ENCODE measurements at regions not wholly inside any gene's neighbourhood (a gene's known extent, or its start where the extent isn't known, plus 50 kb on each side); places are given as distances from the start of the nearest gene placed in this dataset.

DNA sequence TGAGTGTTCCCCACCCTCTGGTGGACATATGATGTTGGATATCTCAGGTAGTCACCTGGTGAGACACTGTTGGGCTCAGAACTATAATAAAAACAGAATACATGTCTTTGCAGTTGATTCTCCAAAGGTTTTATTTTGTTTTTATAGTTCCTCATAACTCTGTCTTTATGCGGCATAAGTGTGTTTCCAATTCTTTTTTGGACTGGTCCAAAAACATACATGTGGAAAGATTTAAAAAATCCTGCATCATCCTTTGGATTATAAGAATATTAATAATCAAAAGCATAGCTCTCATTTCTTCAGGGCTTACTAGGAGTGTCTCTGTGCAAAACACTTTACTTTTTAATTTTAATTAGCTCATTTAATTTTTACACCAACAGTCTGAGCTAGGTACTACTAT, 71.0 kb upstream of the ANKRD34C start:
- WGBS (ENCODE audit: insufficient coverage) = no CpG with 5 or more reads among the region's 1 CpG
- ChIA-PET POLR2A (no interaction called here), CTCF (no interaction called here)
- Histone ChIP-seq H3K4me1 (ENCODE audit: control extremely low read depth in 1 of 4, control insufficient read depth in 4 of 4, insufficient read depth in 4 of 4, low read length in 3 of 4) (no peaks in the 10 kb centered on the region), H3K9me3 (ENCODE audit: control extremely low read depth in 1 of 5, control insufficient read depth in 4 of 5, insufficient read depth in 2 of 5, low read depth in 1 of 5, low read length in 4 of 5) (no peaks in the 10 kb centered on the region), H3K4me3 (ENCODE audit: control insufficient read depth in 1 of 7, extremely low read depth in 1 of 7, insufficient read depth in 4 of 7, low read depth in 2 of 7, low read length in 6 of 7) (no peak overlapping the region), H3K36me3 (ENCODE audit: control insufficient read depth in 4 of 4, insufficient read depth in 4 of 4, low read length in 3 of 4) (no peaks in the 10 kb centered on the region), H3K27ac (ENCODE audit: insufficient read depth in 1 of 2, low read depth in 1 of 2, low read length in 2 of 2, poor library complexity in 1 of 2, severe bottlenecking in 2 of 2) (no peak overlapping the region), H3K27me3 (replicated peaks in 2 of 5; ENCODE audit: control insufficient read depth in 4 of 5, insufficient read depth in 5 of 5, low read length in 4 of 5) (peaks cover 15 to 67% (median 19%) of the 10 kb centered on the region in 5 experiments)
- DNase-seq = no peak

DNA sequence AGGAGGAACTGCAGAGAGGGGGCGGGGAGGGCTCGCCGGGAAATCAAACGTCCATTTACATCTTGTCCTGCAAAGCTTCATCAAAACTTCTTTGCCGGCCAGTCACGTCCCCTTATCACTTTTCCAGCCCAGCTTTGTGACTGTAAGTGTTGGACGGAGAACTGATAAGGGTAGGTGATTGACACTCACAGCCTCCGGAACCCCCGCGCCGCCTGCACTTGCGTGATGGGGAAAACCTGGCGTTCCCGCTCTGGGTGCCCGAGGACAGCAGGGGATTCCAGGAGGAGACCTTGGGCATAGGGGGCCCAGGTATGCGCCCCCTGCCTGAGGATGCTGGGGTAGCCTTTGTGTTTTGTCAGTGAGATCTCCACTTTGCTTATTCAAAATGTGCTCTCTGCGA, 72.8 kb upstream of the ANKRD34C start:
- 6% methylated on average over 17 of the region's 17 CpGs for WGBS (ENCODE audit: insufficient coverage)
- DNase-seq = peak in 1 of 3 donors; percentile 3
- Histone ChIP-seq H3K36me3 (ENCODE audit: control insufficient read depth in 4 of 4, insufficient read depth in 4 of 4, low read length in 3 of 4) (no peaks in the 10 kb centered on the region), H3K27ac (ENCODE audit: insufficient read depth in 1 of 2, low read depth in 1 of 2, low read length in 2 of 2, poor library complexity in 1 of 2, severe bottlenecking in 2 of 2) (no peak overlapping the region), H3K9me3 (ENCODE audit: control extremely low read depth in 1 of 5, control insufficient read depth in 4 of 5, insufficient read depth in 2 of 5, low read depth in 1 of 5, low read length in 4 of 5) (no peaks in the 10 kb centered on the region), H3K4me3 (ENCODE audit: control insufficient read depth in 1 of 7, extremely low read depth in 1 of 7, insufficient read depth in 4 of 7, low read depth in 2 of 7, low read length in 6 of 7) (no peak overlapping the region), H3K4me1 (ENCODE audit: control extremely low read depth in 1 of 4, control insufficient read depth in 4 of 4, insufficient read depth in 4 of 4, low read length in 3 of 4) (no peaks in the 10 kb centered on the region), H3K27me3 (replicated peaks in 2 of 5; ENCODE audit: control insufficient read depth in 4 of 5, insufficient read depth in 5 of 5, low read length in 4 of 5) (peaks cover 15 to 77% (median 19%) of the 10 kb centered on the region in 5 experiments)
- ChIA-PET CTCF (interaction anchor here (1.2 to 2.8 kb wide), 2 partner anchors 25 to 190 kb away, joined by 3 to 9 read pairs; no protein-coding TSS in a partner anchor), POLR2A (no interaction called here)

DNA sequence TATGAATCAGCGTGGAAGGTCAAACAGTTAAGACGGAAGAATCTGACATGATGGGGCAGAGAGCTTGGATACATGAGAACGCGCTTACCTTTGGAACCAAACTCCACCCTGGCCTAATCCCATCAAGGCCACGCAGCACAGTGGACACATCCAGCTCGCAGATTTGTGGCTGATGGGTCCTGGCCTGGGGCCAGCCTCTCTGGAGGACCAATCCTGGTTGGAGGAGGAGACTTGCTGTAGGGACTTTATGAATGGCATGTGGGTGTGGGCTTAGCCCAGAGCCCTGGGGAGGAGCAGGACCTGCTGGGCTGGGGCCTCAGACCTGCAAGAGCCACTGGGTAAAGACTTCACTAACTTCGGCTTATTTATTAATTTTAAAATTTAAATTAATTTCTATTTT, 73.4 kb upstream of the ANKRD34C start:
- no peaks in the 10 kb centered on the region for H3K9me3 ChIP-seq (ENCODE audit: control extremely low read depth in 1 of 5, control insufficient read depth in 4 of 5, insufficient read depth in 2 of 5, low read depth in 1 of 5, low read length in 4 of 5)
- H3K4me3 ChIP-seq (ENCODE audit: control insufficient read depth in 1 of 7, extremely low read depth in 1 of 7, insufficient read depth in 4 of 7, low read depth in 2 of 7, low read length in 6 of 7) = no peak overlapping the region
- H3K27ac ChIP-seq (ENCODE audit: insufficient read depth in 1 of 2, low read depth in 1 of 2, low read length in 2 of 2, poor library complexity in 1 of 2, severe bottlenecking in 2 of 2) = no peak overlapping the region
- ChIA-PET POLR2A (no interaction called here), CTCF (interaction anchor here (2.8 kb wide), 1 partner anchor 24 kb away, joined by 9 read pairs; no protein-coding TSS in a partner anchor)
- no peaks in the 10 kb centered on the region for H3K36me3 ChIP-seq (ENCODE audit: control insufficient read depth in 4 of 4, insufficient read depth in 4 of 4, low read length in 3 of 4)
- 90% methylated on average over 4 of the region's 7 CpGs for WGBS (ENCODE audit: insufficient coverage)
- peaks cover 15 to 72% (median 19%) of the 10 kb centered on the region in 5 experiments for H3K27me3 ChIP-seq (replicated peaks in 2 of 5; ENCODE audit: control insufficient read depth in 4 of 5, insufficient read depth in 5 of 5, low read length in 4 of 5)
- no peak for DNase-seq
- H3K4me1 ChIP-seq (ENCODE audit: control extremely low read depth in 1 of 4, control insufficient read depth in 4 of 4, insufficient read depth in 4 of 4, low read length in 3 of 4) = no peaks in the 10 kb centered on the region

DNA sequence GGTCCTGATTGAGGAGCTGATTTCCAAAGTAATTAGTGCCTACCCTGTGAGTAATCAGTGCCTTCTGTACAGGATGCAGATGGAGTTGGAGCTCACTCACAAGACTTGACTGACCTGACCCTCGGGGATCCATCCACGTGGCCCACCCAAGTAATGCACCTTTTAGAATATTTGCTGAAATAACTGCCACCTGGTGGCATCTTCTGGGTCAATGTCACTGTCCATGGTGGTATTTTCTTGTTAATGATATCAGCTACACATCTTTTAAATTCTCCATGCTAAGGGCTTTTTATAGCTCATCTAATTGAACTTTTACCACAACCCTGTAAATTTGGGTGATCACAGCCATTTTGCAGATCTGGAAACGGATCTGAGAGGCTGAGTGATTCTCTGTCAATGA, 74.3 kb upstream of the ANKRD34C start:
- H3K36me3 ChIP-seq (ENCODE audit: control insufficient read depth in 4 of 4, insufficient read depth in 4 of 4, low read length in 3 of 4) = no peaks in the 10 kb centered on the region
- H3K4me1 ChIP-seq (ENCODE audit: control extremely low read depth in 1 of 4, control insufficient read depth in 4 of 4, insufficient read depth in 4 of 4, low read length in 3 of 4) = no peaks in the 10 kb centered on the region
- ChIA-PET CTCF (interaction anchor here (1.4 to 2.8 kb wide), 2 partner anchors 9 to 23 kb away, joined by 3 to 9 read pairs; no protein-coding TSS in a partner anchor), POLR2A (no interaction called here)
- DNase-seq = peak in 2 of 3 donors; percentile 17 to 31
- no peak overlapping the region for H3K4me3 ChIP-seq (ENCODE audit: control insufficient read depth in 1 of 7, extremely low read depth in 1 of 7, insufficient read depth in 4 of 7, low read depth in 2 of 7, low read length in 6 of 7)
- WGBS (ENCODE audit: insufficient coverage) = 100% methylated on average over 1 of the region's 3 CpGs
- no peaks in the 10 kb centered on the region for H3K9me3 ChIP-seq (ENCODE audit: control extremely low read depth in 1 of 5, control insufficient read depth in 4 of 5, insufficient read depth in 2 of 5, low read depth in 1 of 5, low read length in 4 of 5)
- no peak overlapping the region for H3K27ac ChIP-seq (ENCODE audit: insufficient read depth in 1 of 2, low read depth in 1 of 2, low read length in 2 of 2, poor library complexity in 1 of 2, severe bottlenecking in 2 of 2)
- H3K27me3 ChIP-seq (replicated peaks in 2 of 5; ENCODE audit: control insufficient read depth in 4 of 5, insufficient read depth in 5 of 5, low read length in 4 of 5) = peaks cover 15 to 70% (median 19%) of the 10 kb centered on the region in 5 experiments

DNA sequence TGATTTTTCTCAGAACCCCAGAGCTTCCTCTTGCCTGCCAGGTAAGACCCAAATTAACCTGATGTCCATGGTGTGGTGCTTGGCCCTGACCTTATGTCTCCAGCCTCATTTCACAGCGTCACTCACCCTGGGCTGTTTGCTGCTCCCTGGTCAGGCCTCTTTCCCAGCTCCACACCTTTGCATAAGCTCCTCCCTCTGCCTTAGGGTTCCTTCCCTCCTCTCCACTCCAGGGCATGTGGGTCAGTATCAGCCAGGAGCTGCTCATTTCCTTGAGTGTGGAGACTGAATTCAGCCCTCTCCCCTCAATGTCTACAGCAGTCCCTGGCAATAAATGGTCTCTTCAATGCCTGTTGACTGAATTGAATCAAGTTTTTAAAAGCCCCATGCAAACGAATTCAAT, 75.6 kb upstream of the ANKRD34C start:
- Histone ChIP-seq H3K4me1 (ENCODE audit: control extremely low read depth in 1 of 4, control insufficient read depth in 4 of 4, insufficient read depth in 4 of 4, low read length in 3 of 4) (no peaks in the 10 kb centered on the region), H3K9me3 (ENCODE audit: control extremely low read depth in 1 of 5, control insufficient read depth in 4 of 5, insufficient read depth in 2 of 5, low read depth in 1 of 5, low read length in 4 of 5) (no peaks in the 10 kb centered on the region), H3K4me3 (ENCODE audit: control insufficient read depth in 1 of 7, extremely low read depth in 1 of 7, insufficient read depth in 4 of 7, low read depth in 2 of 7, low read length in 6 of 7) (no peak overlapping the region), H3K27me3 (replicated peaks in 2 of 5; ENCODE audit: control insufficient read depth in 4 of 5, insufficient read depth in 5 of 5, low read length in 4 of 5) (peaks cover 15 to 59% (median 16%) of the 10 kb centered on the region in 5 experiments), H3K36me3 (ENCODE audit: control insufficient read depth in 4 of 4, insufficient read depth in 4 of 4, low read length in 3 of 4) (no peaks in the 10 kb centered on the region), H3K27ac (ENCODE audit: insufficient read depth in 1 of 2, low read depth in 1 of 2, low read length in 2 of 2, poor library complexity in 1 of 2, severe bottlenecking in 2 of 2) (no peak overlapping the region)
- WGBS (ENCODE audit: insufficient coverage) = 50% methylated on average over 1 of the region's 2 CpGs
- ChIA-PET POLR2A (no interaction called here), CTCF (interaction anchor here (2.5 kb wide), 1 partner anchor 22 kb away, joined by 8 read pairs; no protein-coding TSS in a partner anchor)
- DNase-seq = no peak

DNA sequence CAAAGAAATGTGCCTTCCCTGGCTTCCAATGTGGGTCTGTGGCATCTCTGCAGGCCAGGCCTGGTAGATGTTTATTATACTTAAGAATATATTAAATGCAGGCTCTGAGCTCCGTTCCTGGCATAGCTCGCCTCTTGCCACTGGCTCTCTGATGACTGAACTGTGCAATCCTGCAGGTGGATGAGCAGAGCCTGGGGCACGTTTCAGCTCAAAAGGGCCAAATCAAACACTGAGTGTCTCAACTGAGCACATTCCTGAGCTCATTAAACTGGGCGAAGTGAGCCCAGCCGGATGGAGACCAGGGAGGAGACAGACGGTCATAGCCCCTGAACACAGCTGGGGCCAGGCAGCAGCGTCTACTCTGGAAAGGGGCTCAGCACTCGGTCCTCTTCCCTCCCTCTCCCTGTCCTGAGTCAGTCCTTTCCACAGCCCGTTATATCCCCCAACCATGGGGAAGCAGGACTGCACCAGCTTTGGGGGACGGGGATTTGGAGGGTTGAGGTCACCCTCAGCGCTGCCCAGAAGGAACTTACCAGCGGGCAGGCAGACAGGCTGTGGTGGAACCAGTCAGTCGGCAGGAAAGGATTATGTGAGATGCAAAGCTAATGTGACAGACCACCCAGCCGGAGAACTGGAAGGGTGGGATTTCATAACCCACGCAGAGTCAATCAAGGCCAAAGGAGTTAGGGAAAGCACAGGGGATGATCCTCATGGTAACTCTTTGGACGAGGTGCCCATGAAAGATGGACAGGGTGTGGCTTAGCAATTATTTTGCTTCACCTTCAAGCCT, 77.4 kb upstream of the ANKRD34C start:
- DNase-seq = no peak
- H3K27ac ChIP-seq (ENCODE audit: insufficient read depth in 1 of 2, low read depth in 1 of 2, low read length in 2 of 2, poor library complexity in 1 of 2, severe bottlenecking in 2 of 2) = no peak overlapping the region
- peaks cover 9 to 46% (median 16%) of the 10 kb centered on the region in 5 experiments for H3K27me3 ChIP-seq (replicated peaks in 2 of 5; ENCODE audit: control insufficient read depth in 4 of 5, insufficient read depth in 5 of 5, low read length in 4 of 5)
- whole genome bisulfite sequencing (ENCODE audit: insufficient coverage) = 76% methylated on average over 9 of the region's 16 CpGs
- H3K4me1 ChIP-seq (ENCODE audit: control extremely low read depth in 1 of 4, control insufficient read depth in 4 of 4, insufficient read depth in 4 of 4, low read length in 3 of 4) = no peaks in the 10 kb centered on the region
- H3K36me3 ChIP-seq (ENCODE audit: control insufficient read depth in 4 of 4, insufficient read depth in 4 of 4, low read length in 3 of 4) = no peaks in the 10 kb centered on the region
- ChIA-PET CTCF (interaction anchor here (1.4 to 2.5 kb wide), 2 partner anchors 13 to 20 kb away, joined by 4 to 8 read pairs; no protein-coding TSS in a partner anchor), POLR2A (interaction anchor here (0.6 kb wide), 1 partner anchor 678 kb away, joined by 3 read pairs; no protein-coding TSS in a partner anchor)
- H3K9me3 ChIP-seq (ENCODE audit: control extremely low read depth in 1 of 5, control insufficient read depth in 4 of 5, insufficient read depth in 2 of 5, low read depth in 1 of 5, low read length in 4 of 5) = no peaks in the 10 kb centered on the region
- H3K4me3 ChIP-seq (ENCODE audit: control insufficient read depth in 1 of 7, extremely low read depth in 1 of 7, insufficient read depth in 4 of 7, low read depth in 2 of 7, low read length in 6 of 7) = no peak overlapping the region

DNA sequence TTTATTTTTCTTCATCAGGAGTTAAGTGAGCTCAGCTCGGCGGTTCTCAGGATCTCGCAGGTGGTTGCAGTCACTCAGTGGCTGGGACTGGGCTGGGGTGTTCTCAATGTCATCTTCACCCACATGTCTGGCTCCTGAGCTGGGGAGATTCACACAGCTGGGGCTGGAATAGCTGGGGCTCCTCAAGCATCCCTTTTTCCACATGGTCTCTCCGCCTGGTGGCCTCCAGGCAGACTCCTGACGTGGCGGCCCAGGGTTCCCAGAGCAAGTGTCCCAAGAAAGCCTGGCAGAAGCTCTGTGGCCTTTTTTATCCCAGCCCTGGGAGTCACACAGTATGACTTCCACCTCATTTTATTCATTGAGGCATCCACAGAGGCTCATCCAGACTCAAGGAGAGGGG, 84.1 kb upstream of the ANKRD34C start:
- peaks cover 0 to 25% (median 12%) of the 10 kb centered on the region in 5 experiments for H3K27me3 ChIP-seq (replicated peaks in 2 of 5; ENCODE audit: control insufficient read depth in 4 of 5, insufficient read depth in 5 of 5, low read length in 4 of 5)
- no peaks in the 10 kb centered on the region for H3K36me3 ChIP-seq (ENCODE audit: control insufficient read depth in 4 of 4, insufficient read depth in 4 of 4, low read length in 3 of 4)
- ChIA-PET CTCF (interaction anchor here (2.0 kb wide), 1 partner anchor 13 kb away, joined by 9 read pairs; no protein-coding TSS in a partner anchor), POLR2A (no interaction called here)
- H3K27ac ChIP-seq (ENCODE audit: insufficient read depth in 1 of 2, low read depth in 1 of 2, low read length in 2 of 2, poor library complexity in 1 of 2, severe bottlenecking in 2 of 2) = no peak overlapping the region
- WGBS (ENCODE audit: insufficient coverage) = 96% methylated on average over 6 of the region's 6 CpGs
- no peaks in the 10 kb centered on the region for H3K4me1 ChIP-seq (ENCODE audit: control extremely low read depth in 1 of 4, control insufficient read depth in 4 of 4, insufficient read depth in 4 of 4, low read length in 3 of 4)
- H3K4me3 ChIP-seq (ENCODE audit: control insufficient read depth in 1 of 7, extremely low read depth in 1 of 7, insufficient read depth in 4 of 7, low read depth in 2 of 7, low read length in 6 of 7) = no peak overlapping the region
- H3K9me3 ChIP-seq (ENCODE audit: control extremely low read depth in 1 of 5, control insufficient read depth in 4 of 5, insufficient read depth in 2 of 5, low read depth in 1 of 5, low read length in 4 of 5) = no peaks in the 10 kb centered on the region
- no peak for DNase-seq

Data from common myeloid progenitor, CD34-positive (primary cell).